CD14-positive monocyte (primary cell): ENCODE measurements at regions not wholly inside any gene's neighbourhood (a gene's known extent, or its start where the extent isn't known, plus 50 kb on each side); places are given as distances from the start of the nearest gene placed in this dataset.

ENCODE experiments used
- DNase-seq, 3 donors: peaks; one replicate each; pipeline ENCODE4 v3.0.0-alpha.2; 2011 to 2022
- H2AFZ ChIP-seq: 2 replicates; pipeline ENCODE4 v1.6.0; 2012; ENCODE audit warnings: mild to moderate bottlenecking, low read depth, low read length, inconsistent platforms; ENCODE audit not compliant: insufficient read depth, poor library complexity, severe bottlenecking
- H3K27ac ChIP-seq, 2 donors: 1 replicate in 1 of 2; 2 replicates in 1 of 2; pipeline ENCODE4 v1.5.1; 2012 to 2013; ENCODE audit warnings: low read length in 2 of 2, control low read depth in 1 of 2, inconsistent platforms in 1 of 2, low read depth in 1 of 2, mild to moderate bottlenecking in 1 of 2
- H3K27me3 ChIP-seq, 2 donors: one replicate each; pipeline versions ENCODE4 v1.6.0 to v1.6.1; 2011 to 2013; ENCODE audit warnings: low read length in 2 of 2; ENCODE audit not compliant: control insufficient read depth in 2 of 2, insufficient read depth in 2 of 2
- H3K36me3 ChIP-seq, 2 donors: replicated peaks in 1 of 2; 1 replicate in 1 of 2; 2 replicates in 1 of 2; pipeline versions ENCODE4 v1.5.1 to v1.6.1; 2012 to 2013; ENCODE audit warnings: low read length in 2 of 2, control low read depth in 1 of 2, inconsistent platforms in 1 of 2, mild to moderate bottlenecking in 1 of 2; ENCODE audit not compliant: insufficient read depth in 2 of 2, control insufficient read depth in 1 of 2
- H3K4me1 ChIP-seq, 2 donors: 1 replicate in 1 of 2; 2 replicates in 1 of 2; pipeline versions ENCODE4 v1.5.1 to v1.6.1; 2012 to 2013; ENCODE audit warnings: low read length in 2 of 2, control low read depth in 1 of 2, inconsistent platforms in 1 of 2, mild to moderate bottlenecking in 1 of 2, moderate library complexity in 1 of 2; ENCODE audit not compliant: insufficient read depth in 2 of 2, control insufficient read depth in 1 of 2
- H3K4me2 ChIP-seq: replicated peaks from 2 replicates; pipeline ENCODE3; 2012; ENCODE audit warnings: low read length, moderate library complexity, mild to moderate bottlenecking; ENCODE audit not compliant: poor library complexity, severe bottlenecking; ENCODE audit errors: extremely low read depth
- H3K4me3 ChIP-seq, 3 experiments: fragments of 200-600 bp in 1 of 3; sonication (generic) in 1 of 3; replicated peaks in 1 of 3; 1 replicate in 2 of 3; 2 replicates in 1 of 3; pipeline ENCODE4 v1.5.1; 2011 to 2013; ENCODE audit warnings: low read length in 3 of 3, mild to moderate bottlenecking in 3 of 3, control low read depth in 2 of 3, low read depth in 2 of 3, inconsistent platforms in 1 of 3, moderate library complexity in 1 of 3
- H3K79me2 ChIP-seq: 2 replicates; pipeline ENCODE4 v1.6.0; 2012; ENCODE audit warnings: mild to moderate bottlenecking, control low read depth, inconsistent platforms, low read length, moderate library complexity; ENCODE audit not compliant: insufficient read depth
- H3K9ac ChIP-seq: 2 replicates; pipeline ENCODE4 v1.6.0; 2017; ENCODE audit warnings: low read length, mild to moderate bottlenecking; ENCODE audit not compliant: insufficient read depth, poor library complexity, severe bottlenecking
- H3K9me3 ChIP-seq, 2 donors: replicated peaks in 1 of 2; 1 replicate in 1 of 2; 2 replicates in 1 of 2; pipeline versions ENCODE4 v1.5.1 to v1.6.1; 2012 to 2013; ENCODE audit warnings: low read length in 2 of 2, control low read depth in 1 of 2; ENCODE audit not compliant: control insufficient read depth in 1 of 2, insufficient read depth in 1 of 2
- H4K20me1 ChIP-seq: 2 replicates; pipeline ENCODE4 v1.6.0; 2012; ENCODE audit warnings: mild to moderate bottlenecking, low read length, control low read depth, moderate library complexity; ENCODE audit not compliant: insufficient read depth
- H3K27ac Mint-ChIP-seq, 7 donors: one replicate each; pipeline ENCODE4 v1.8.0; 2020; ENCODE audit warnings: mild to moderate bottlenecking in 7 of 7, mixed read lengths in 7 of 7, moderate library complexity in 6 of 7, inconsistent platforms in 2 of 7
- H3K27me3 Mint-ChIP-seq, 3 donors: one replicate each; pipeline ENCODE4 v1.8.0; 2021 to 2022; ENCODE audit warnings: low read depth in 3 of 3, mild to moderate bottlenecking in 3 of 3, mixed read lengths in 3 of 3, moderate library complexity in 3 of 3, inconsistent platforms in 1 of 3
- H3K36me3 Mint-ChIP-seq, 2 donors: one replicate each; pipeline ENCODE4 v1.8.0; 2020; ENCODE audit warnings: mixed read lengths in 2 of 2, inconsistent platforms in 1 of 2, mild to moderate bottlenecking in 1 of 2
- H3K4me1 Mint-ChIP-seq: one replicate; pipeline ENCODE4 v1.8.0; 2020; ENCODE audit warnings: mild to moderate bottlenecking, mixed read lengths
- H3K4me3 Mint-ChIP-seq, 2 donors: one replicate each; pipeline ENCODE4 v1.8.0; 2020; ENCODE audit warnings: mild to moderate bottlenecking in 2 of 2, mixed read lengths in 2 of 2, moderate library complexity in 1 of 2
- H3K9me3 Mint-ChIP-seq, 7 donors: one replicate each; pipeline ENCODE4 v1.8.0; 2020 to 2022; ENCODE audit warnings: mixed read lengths in 7 of 7, mild to moderate bottlenecking in 6 of 7, moderate library complexity in 6 of 7, inconsistent platforms in 2 of 7
- WGBS: methylation state at CpG from one replicate; pipeline ENCODE4 v1.1.5; 2013; ENCODE audit warnings: missing lambda C conversion rate; ENCODE audit not compliant: insufficient coverage; 5-methylcytosine and 5-hydroxymethylcytosine counted together
- intact Hi-C, 2 donors: fragments of 100-400 bp; cut with micrococcal nuclease; formaldehyde crosslinking; loops; one replicate each; pipeline versions ENCODE4 v1.15.0 to v1.15.1; 2023
- TF ChIP-seq, protein P1 (sequence below): fragments of 200-600 bp; IDR thresholded peaks from one replicate; pipeline ENCODE4 v1.8.0; 2022; ENCODE audit warnings: antibody characterized with exemption, mild to moderate bottlenecking

DNA sequence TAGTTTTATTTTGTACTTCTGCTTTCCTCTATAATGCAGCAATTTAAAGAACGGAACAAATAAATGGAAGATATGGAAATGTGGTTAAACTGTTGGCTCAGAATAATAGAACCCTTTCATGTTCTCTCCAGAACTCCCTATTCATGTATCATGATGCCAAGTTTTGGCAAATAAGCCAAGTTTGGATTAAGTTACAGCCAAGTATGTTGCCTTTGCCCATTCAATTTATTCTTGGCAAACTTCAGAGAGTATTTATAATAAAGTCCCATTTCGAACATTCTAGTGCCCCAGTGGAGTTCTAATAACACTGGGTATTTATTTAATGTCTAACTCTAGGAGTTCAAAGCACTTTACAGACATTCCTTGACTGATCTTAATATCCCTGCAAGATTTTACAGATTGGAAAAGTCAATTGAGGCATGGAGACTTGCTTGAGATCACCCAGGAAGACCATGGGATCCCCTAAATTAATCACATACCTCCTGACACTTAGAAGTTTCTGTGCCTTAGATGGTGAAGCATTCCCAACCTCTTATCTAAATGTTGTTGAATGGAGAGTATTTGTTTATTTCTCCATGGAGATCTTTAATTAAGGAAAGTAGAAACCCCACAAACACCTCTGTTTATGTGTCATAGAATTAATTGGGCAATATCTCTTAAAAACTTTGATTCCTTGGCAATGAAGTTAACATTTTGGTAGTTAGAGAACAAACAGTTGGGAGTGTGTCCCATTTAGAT is 106.7 kb downstream of the ACKR3 start:
- no peak overlapping the region for H3K4me2 ChIP-seq
- intact Hi-C loops: no loop called here
- no peaks in the 10 kb centered on the region for H4K20me1 ChIP-seq
- Mint-ChIP-seq H3K4me1 (no peaks in the 10 kb centered on the region), H3K27ac (no peak overlapping the region), H3K36me3 (no peaks in the 10 kb centered on the region), H3K27me3 (peaks cover 30 to 42% (median 34%) of the 10 kb centered on the region in 3 donors), H3K9me3 (peaks cover 0 to 7% (median 0%) of the 10 kb centered on the region in 7 donors), H3K4me3 (peak overlapping the region in 1 of 2 donors; percentile 9)
- H3K4me1 ChIP-seq: no peaks in the 10 kb centered on the region
- H3K9me3 ChIP-seq: no peaks in the 10 kb centered on the region
- H3K27me3 ChIP-seq: peaks cover 0 to 20% of the 10 kb centered on the region in 2 donors
- TF ChIP-seq, protein P1, sequence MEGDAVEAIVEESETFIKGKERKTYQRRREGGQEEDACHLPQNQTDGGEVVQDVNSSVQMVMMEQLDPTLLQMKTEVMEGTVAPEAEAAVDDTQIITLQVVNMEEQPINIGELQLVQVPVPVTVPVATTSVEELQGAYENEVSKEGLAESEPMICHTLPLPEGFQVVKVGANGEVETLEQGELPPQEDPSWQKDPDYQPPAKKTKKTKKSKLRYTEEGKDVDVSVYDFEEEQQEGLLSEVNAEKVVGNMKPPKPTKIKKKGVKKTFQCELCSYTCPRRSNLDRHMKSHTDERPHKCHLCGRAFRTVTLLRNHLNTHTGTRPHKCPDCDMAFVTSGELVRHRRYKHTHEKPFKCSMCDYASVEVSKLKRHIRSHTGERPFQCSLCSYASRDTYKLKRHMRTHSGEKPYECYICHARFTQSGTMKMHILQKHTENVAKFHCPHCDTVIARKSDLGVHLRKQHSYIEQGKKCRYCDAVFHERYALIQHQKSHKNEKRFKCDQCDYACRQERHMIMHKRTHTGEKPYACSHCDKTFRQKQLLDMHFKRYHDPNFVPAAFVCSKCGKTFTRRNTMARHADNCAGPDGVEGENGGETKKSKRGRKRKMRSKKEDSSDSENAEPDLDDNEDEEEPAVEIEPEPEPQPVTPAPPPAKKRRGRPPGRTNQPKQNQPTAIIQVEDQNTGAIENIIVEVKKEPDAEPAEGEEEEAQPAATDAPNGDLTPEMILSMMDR: no peak
- no peak overlapping the region for H3K27ac ChIP-seq
- no CpG with 5 or more reads among the region's 2 CpGs for WGBS
- H2AFZ ChIP-seq: no peak overlapping the region
- no peak for DNase-seq
- no peaks in the 10 kb centered on the region for H3K36me3 ChIP-seq
- H3K9ac ChIP-seq: no peak overlapping the region
- no peaks in the 10 kb centered on the region for H3K79me2 ChIP-seq
- H3K4me3 ChIP-seq: no peak overlapping the region

DNA sequence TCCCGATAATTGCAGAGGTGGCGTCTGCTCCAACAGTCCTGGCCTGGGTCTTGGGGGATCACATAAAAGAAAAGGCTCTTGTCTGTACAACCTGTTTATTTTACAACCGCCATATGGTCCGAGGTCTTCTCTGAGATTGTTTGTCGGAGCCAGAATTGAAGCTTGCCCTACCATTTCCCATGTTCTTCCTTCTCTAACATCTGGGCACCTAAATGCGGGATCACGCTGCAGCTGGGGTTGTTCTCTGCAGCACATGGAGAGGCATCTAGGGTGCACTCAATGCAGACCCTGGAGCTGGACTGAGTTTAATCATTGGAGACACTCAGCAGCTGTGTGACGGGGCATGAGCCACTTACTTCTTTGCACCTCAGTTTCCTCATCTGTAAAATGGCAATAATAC is 107.7 kb downstream of the ACKR3 start:
- no peak for DNase-seq
- H3K4me1 Mint-ChIP-seq: no peaks in the 10 kb centered on the region
- WGBS: 90% methylated on average over 5 of the region's 8 CpGs

More for the DNA sequence above, 107.7 kb downstream of the ACKR3 start:
- peaks cover 0 to 20% of the 10 kb centered on the region in 2 donors for H3K27me3 ChIP-seq
- H3K9me3 ChIP-seq: no peaks in the 10 kb centered on the region
- intact Hi-C loops: no loop called here
- Mint-ChIP-seq H3K9me3 (peaks cover 0 to 5% (median 0%) of the 10 kb centered on the region in 7 donors), H3K27ac (no peak overlapping the region), H3K36me3 (no peaks in the 10 kb centered on the region), H3K4me3 (peak overlapping the region in 1 of 2 donors; percentile 36), H3K27me3 (peaks cover 27 to 44% (median 28%) of the 10 kb centered on the region in 3 donors)
- no peaks in the 10 kb centered on the region for H3K79me2 ChIP-seq
- H4K20me1 ChIP-seq: no peaks in the 10 kb centered on the region
- no peaks in the 10 kb centered on the region for H3K4me1 ChIP-seq
- TF ChIP-seq, protein P1: no peak
- no peak overlapping the region for H3K4me3 ChIP-seq
- H2AFZ ChIP-seq: no peak overlapping the region
- no peak overlapping the region for H3K4me2 ChIP-seq
- no peak overlapping the region for H3K9ac ChIP-seq
- H3K36me3 ChIP-seq: no peaks in the 10 kb centered on the region
- H3K27ac ChIP-seq: no peak overlapping the region
